Lung (tissue), 11 donors: ENCODE measurements at regions not wholly inside any gene's neighbourhood (a gene's known extent, or its start where the extent isn't known, plus 50 kb on each side); places are given as distances from the start of the nearest gene placed in this dataset.

ENCODE experiments used
- ATAC-seq: fragments of 200-7000 bp; cut with Tn5 transposase; one replicate; pipeline ENCODE4 v1.9.1; 2020; ENCODE audit warnings: moderate number of reproducible peaks; ENCODE audit not compliant: insufficient read depth, low FRiP score
- DNase-seq, 3 donors: peaks; one replicate each; pipeline ENCODE4 v3.0.0-alpha.2; 2013 to 2017
- H3K27ac ChIP-seq, 2 donors: one replicate each; pipeline ENCODE4 v1.5.1; 2013; ENCODE audit warnings: mild to moderate bottlenecking in 2 of 2, moderate library complexity in 2 of 2, control low read depth in 1 of 2, inconsistent platforms in 1 of 2, low read depth in 1 of 2, low read length in 1 of 2
- H3K27me3 ChIP-seq, 3 donors: one replicate each; pipeline ENCODE4 v1.5.1; 2013; ENCODE audit warnings: low read length in 2 of 3; ENCODE audit not compliant: control insufficient read depth in 3 of 3, insufficient read depth in 3 of 3
- H3K36me3 ChIP-seq, 4 donors: one replicate each; pipeline ENCODE4 v1.5.1; 2013; ENCODE audit warnings: low read length in 4 of 4, mild to moderate bottlenecking in 1 of 4, moderate library complexity in 1 of 4; ENCODE audit not compliant: control insufficient read depth in 4 of 4, insufficient read depth in 4 of 4
- H3K4me1 ChIP-seq, 5 donors: one replicate each; pipeline ENCODE4 v1.5.1; 2013; ENCODE audit warnings: low read length in 5 of 5, mild to moderate bottlenecking in 2 of 5, moderate library complexity in 1 of 5; ENCODE audit not compliant: control insufficient read depth in 5 of 5, insufficient read depth in 5 of 5
- H3K4me3 ChIP-seq: one replicate; pipeline ENCODE4 v1.5.1; 2013; ENCODE audit warnings: mild to moderate bottlenecking, control low read depth, moderate library complexity
- H3K9ac ChIP-seq, 2 donors: one replicate each; pipeline ENCODE4 v1.5.1; 2013; ENCODE audit warnings: low read length in 2 of 2, control low read depth in 1 of 2; ENCODE audit not compliant: insufficient read depth in 1 of 2
- H3K9me3 ChIP-seq, 4 donors: one replicate each; pipeline ENCODE4 v1.5.1; 2013; ENCODE audit warnings: low read length in 3 of 4, mild to moderate bottlenecking in 1 of 4, moderate library complexity in 1 of 4; ENCODE audit not compliant: control insufficient read depth in 4 of 4, insufficient read depth in 3 of 4
- CTCF ChIP-seq: IDR thresholded peaks from 2 replicates; pipeline ENCODE4 v1.5.1; 2012; ENCODE audit warnings: mild to moderate bottlenecking; ENCODE audit errors: control extremely low read depth, extremely low read depth
- WGBS, 2 donors: extraction: QIAGEN DNeasy Blood & Tissue Kit; methylation state at CpG; one replicate each; pipeline ENCODE4 v1.1.7; 2013; 5-methylcytosine and 5-hydroxymethylcytosine counted together
- donor health status: control.
- donor health status: control.
- donor health status: Bipolar disorder and iron deficiency.
- donor health status: healthy.
- donor health status: DM: yes; HTN: yes; CAD: no.

GRCh38 chr19:27966390-27966816 lies 1246.5 kb downstream of the UQCRFS1 start:
- DNase-seq = peak in 2 of 3 donors; percentile 27 to 48
- TF ChIP-seq CTCF = peak; percentile 1

GRCh38 chr19:27964185-27964584 lies 1248.8 kb downstream of the UQCRFS1 start:
- H3K27ac ChIP-seq = no peak overlapping the region
- H3K9ac ChIP-seq = no peak overlapping the region
- H3K9me3 ChIP-seq = no peaks in the 10 kb centered on the region
- H3K4me1 ChIP-seq = peaks cover 0 to 19% (median 0%) of the 10 kb centered on the region in 5 donors
- TF ChIP-seq CTCF = no peak
- H3K4me3 ChIP-seq = no peak overlapping the region
- ATAC-seq (no peak), DNase-seq (peak in 2 of 3 donors; percentile 89 to 92)
- H3K27me3 ChIP-seq = peaks cover 0 to 6% (median 0%) of the 10 kb centered on the region in 3 donors
- no peaks in the 10 kb centered on the region for H3K36me3 ChIP-seq

More at GRCh38 chr19:27966390-27966816, 1246.5 kb downstream of the UQCRFS1 start:
- WGBS, 2 donors = 25 to 43% methylated on average over 2 of the region's 2 CpGs
- H3K4me1 ChIP-seq = peaks cover 0 to 19% (median 0%) of the 10 kb centered on the region in 5 donors
- no peak for ATAC-seq
- H3K9ac ChIP-seq = no peak overlapping the region
- peaks cover 0 to 5% (median 0%) of the 10 kb centered on the region in 3 donors for H3K27me3 ChIP-seq
- H3K27ac ChIP-seq = no peak overlapping the region
- no peaks in the 10 kb centered on the region for H3K36me3 ChIP-seq
- no peaks in the 10 kb centered on the region for H3K9me3 ChIP-seq
- H3K4me3 ChIP-seq = no peak overlapping the region

GRCh38 chr19:27962264-27962663 lies 1250.7 kb downstream of the UQCRFS1 start:
- no peaks in the 10 kb centered on the region for H3K36me3 ChIP-seq
- no peak overlapping the region for H3K27ac ChIP-seq
- H3K9me3 ChIP-seq = no peaks in the 10 kb centered on the region
- no peak for DNase-seq
- ATAC-seq = no peak
- H3K4me1 ChIP-seq = peaks cover 0 to 19% (median 0%) of the 10 kb centered on the region in 5 donors
- no peak for TF ChIP-seq CTCF
- H3K4me3 ChIP-seq = no peak overlapping the region
- H3K9ac ChIP-seq = no peak overlapping the region
- H3K27me3 ChIP-seq = peaks cover 0 to 6% (median 0%) of the 10 kb centered on the region in 3 donors
- WGBS, 2 donors = 51 to 76% methylated on average over 3 of the region's 3 CpGs
